Astrocyte of the cerebellum (primary cell): ENCODE measurements at regions not wholly inside any gene's neighbourhood (a gene's known extent, or its start where the extent isn't known, plus 50 kb on each side); places are given as distances from the start of the nearest gene placed in this dataset.

ENCODE experiments used
- DNase-seq: peaks from one replicate; pipeline ENCODE4 v3.0.0-alpha.2; 2011; ENCODE audit warnings: low read depth
- H3K4me3 ChIP-seq: 2 replicates; pipeline ENCODE4 v1.5.1; 2011; ENCODE audit warnings: mild to moderate bottlenecking, low read depth, low read length, moderate library complexity
- CTCF ChIP-seq: IDR thresholded peaks from 2 replicates; pipeline ENCODE4 v1.5.1; 2012; ENCODE audit warnings: low read length, low read depth, moderate library complexity, mild to moderate bottlenecking; ENCODE audit errors: missing control alignments
- in situ Hi-C: cut with HindIII; loops from 2 replicates; pipeline ENCODE4 v1.10.0; 2017; ENCODE audit warnings: low sequenced_read_pairs

- in situ Hi-C loops = no loop called here
- no peak for DNase-seq
- no peak overlapping the region for H3K4me3 ChIP-seq
- no peak for TF ChIP-seq CTCF
Measured at GRCh38 chr4:158005021-158005420, 167.8 kb downstream of the GASK1B start.

GRCh38 chr4:158004101-158004500 is 168.7 kb downstream of the GASK1B start:
- TF ChIP-seq CTCF = no peak
- DNase-seq = no peak
- in situ Hi-C loops = no loop called here
- H3K4me3 ChIP-seq = no peak overlapping the region

GRCh38 chr4:158003212-158003611 is 169.6 kb downstream of the GASK1B start:
- no peak for TF ChIP-seq CTCF

GRCh38 chr4:158002173-158002572 is 170.7 kb downstream of the GASK1B start:
- no peak overlapping the region for H3K4me3 ChIP-seq
- no peak for TF ChIP-seq CTCF
- in situ Hi-C loops = no loop called here
- DNase-seq = no peak

More at GRCh38 chr4:158003212-158003611, 169.6 kb downstream of the GASK1B start:
- in situ Hi-C loops = no loop called here
- no peak overlapping the region for H3K4me3 ChIP-seq
- no peak for DNase-seq

- no peak for TF ChIP-seq CTCF
- DNase-seq = no peak
- in situ Hi-C loops = no loop called here
- H3K4me3 ChIP-seq = no peak overlapping the region
Measured at GRCh38 chr4:158001756-158002155, 171.1 kb downstream of the GASK1B start.

- H3K4me3 ChIP-seq = no peak overlapping the region
- in situ Hi-C loops = loop anchor here (5.0 kb wide), 1 partner anchor 173 kb away; the partner anchor contains the start of gene GASK1B
- no peak for TF ChIP-seq CTCF
- DNase-seq = no peak
Measured at GRCh38 chr4:157999723-158000122, 173.1 kb downstream of the GASK1B start.

- in situ Hi-C loops = loop anchor here (5.0 kb wide), 1 partner anchor 175 kb away; the partner anchor contains the start of gene GASK1B
- no peak for DNase-seq
- TF ChIP-seq CTCF = no peak
- H3K4me3 ChIP-seq = no peak overlapping the region
Measured at GRCh38 chr4:157997296-157997695, 175.5 kb downstream of the GASK1B start.
